ENCODE measurements at regions not wholly inside any gene's neighbourhood (a gene's known extent, or its start where the extent isn't known, plus 50 kb on each side); places are given as distances from the start of the nearest gene placed in this dataset.

- no peak overlapping the region for H3K4me3 Mint-ChIP-seq
Measured at GRCh38 chr5:82699737-82700136, 377.5 kb downstream of the TMEM167A start.

GRCh38 chr5:82698026-82698425 lies 379.2 kb downstream of the TMEM167A start:
- H3K36me3 Mint-ChIP-seq (ENCODE audit: low read depth), result no peaks in the 10 kb centered on the region
- no peaks in the 10 kb centered on the region for H3K27me3 Mint-ChIP-seq (ENCODE audit: low read depth)
- no peak for TF ChIP-seq CTCF (conservative IDR thresholded peaks at IDR 0.05)
- H3K27ac Mint-ChIP-seq (ENCODE audit: unreplicated experiment), result no peak overlapping the region
- no peak for DNase-seq (ENCODE audit: low read depth, low spot score)
- H3K9me3 Mint-ChIP-seq, result no peaks in the 10 kb centered on the region
- H3K4me1 Mint-ChIP-seq, result no peaks in the 10 kb centered on the region
- no peak overlapping the region for H3K4me3 Mint-ChIP-seq

More at GRCh38 chr5:82699737-82700136, 377.5 kb downstream of the TMEM167A start:
- TF ChIP-seq CTCF (conservative IDR thresholded peaks at IDR 0.05), result no peak
- DNase-seq (ENCODE audit: low read depth, low spot score), result no peak
- Mint-ChIP-seq H3K4me1 (no peaks in the 10 kb centered on the region), H3K27ac (ENCODE audit: unreplicated experiment) (no peak overlapping the region), H3K36me3 (ENCODE audit: low read depth) (no peaks in the 10 kb centered on the region), H3K9me3 (no peaks in the 10 kb centered on the region), H3K27me3 (ENCODE audit: low read depth) (no peaks in the 10 kb centered on the region)

DNA sequence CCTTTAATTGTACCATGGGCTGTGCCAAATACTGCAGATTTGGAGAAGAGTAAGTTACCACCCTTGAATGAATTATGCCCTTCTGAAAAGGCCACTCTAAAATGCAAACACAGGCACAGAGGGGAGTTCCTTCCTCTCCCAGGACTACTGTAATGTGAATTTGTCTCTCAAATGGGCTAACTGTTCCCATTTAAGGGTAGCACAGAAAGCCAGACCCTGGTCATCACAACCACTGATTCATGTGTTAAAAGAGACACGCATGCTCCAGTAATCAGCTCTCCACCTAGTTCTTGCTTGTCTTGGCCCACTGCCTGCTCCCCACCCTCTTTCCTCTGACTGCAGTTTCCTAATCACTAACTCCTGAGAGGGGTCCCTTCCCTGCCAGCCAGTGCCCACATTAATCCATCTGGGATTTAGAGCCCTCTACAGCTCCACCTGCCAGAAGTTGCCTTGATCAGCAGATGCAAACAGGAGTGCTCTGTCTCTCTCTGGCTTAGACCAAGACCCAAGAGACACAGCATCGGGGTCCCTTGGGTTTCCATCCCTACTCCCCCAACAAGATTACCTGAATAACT lies 382.4 kb downstream of the TMEM167A start:
- no peak for DNase-seq (ENCODE audit: low read depth, low spot score)
- Mint-ChIP-seq H3K4me1 (no peaks in the 10 kb centered on the region), H3K27ac (ENCODE audit: unreplicated experiment) (no peak overlapping the region), H3K9me3 (no peaks in the 10 kb centered on the region), H3K27me3 (ENCODE audit: low read depth) (no peaks in the 10 kb centered on the region), H3K4me3 (no peak overlapping the region), H3K36me3 (ENCODE audit: low read depth) (no peaks in the 10 kb centered on the region)
- TF ChIP-seq CTCF (conservative IDR thresholded peaks at IDR 0.05), result no peak

DNA sequence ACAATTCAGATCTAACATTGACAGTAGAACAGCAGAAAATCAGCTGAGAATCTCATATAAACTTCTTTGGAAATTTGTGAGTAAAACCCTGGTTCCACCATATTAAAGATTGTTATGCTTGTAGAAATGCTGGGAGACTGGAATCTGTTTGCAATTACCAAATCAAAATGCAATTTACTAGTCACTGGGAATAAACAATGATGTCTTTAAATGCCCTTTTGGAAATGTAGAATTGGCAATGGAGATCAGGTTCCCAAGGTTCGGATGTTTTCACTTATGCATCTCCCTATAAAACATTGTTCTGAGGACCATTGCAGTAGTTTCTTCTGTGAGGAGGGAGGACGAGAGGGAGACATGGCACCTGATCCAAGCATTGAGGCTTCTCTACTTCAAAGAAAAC lies 384.4 kb downstream of the TMEM167A start:
- Mint-ChIP-seq H3K4me1 (no peaks in the 10 kb centered on the region), H3K36me3 (ENCODE audit: low read depth) (no peaks in the 10 kb centered on the region), H3K27ac (ENCODE audit: unreplicated experiment) (no peak overlapping the region), H3K9me3 (no peaks in the 10 kb centered on the region), H3K27me3 (ENCODE audit: low read depth) (no peaks in the 10 kb centered on the region), H3K4me3 (no peak overlapping the region)
- DNase-seq (ENCODE audit: low read depth, low spot score), result no peak
- no peak for TF ChIP-seq CTCF (conservative IDR thresholded peaks at IDR 0.05)

- Mint-ChIP-seq H3K27ac (ENCODE audit: unreplicated experiment) (no peak overlapping the region), H3K4me1 (no peaks in the 10 kb centered on the region), H3K36me3 (ENCODE audit: low read depth) (no peaks in the 10 kb centered on the region), H3K4me3 (no peak overlapping the region), H3K9me3 (peaks cover 5% of the 10 kb centered on the region), H3K27me3 (ENCODE audit: low read depth) (no peaks in the 10 kb centered on the region)
- no peak for TF ChIP-seq CTCF (conservative IDR thresholded peaks at IDR 0.05)
- DNase-seq (ENCODE audit: low read depth, low spot score), result no peak
Measured at GRCh38 chr5:82684659-82685058, 392.5 kb downstream of the TMEM167A start.

Data from neural crest cell (in vitro differentiated cells).